ENCODE measurements at regions not wholly inside any gene's neighbourhood (a gene's known extent, or its start where the extent isn't known, plus 50 kb on each side); places are given as distances from the start of the nearest gene placed in this dataset.

DNA sequence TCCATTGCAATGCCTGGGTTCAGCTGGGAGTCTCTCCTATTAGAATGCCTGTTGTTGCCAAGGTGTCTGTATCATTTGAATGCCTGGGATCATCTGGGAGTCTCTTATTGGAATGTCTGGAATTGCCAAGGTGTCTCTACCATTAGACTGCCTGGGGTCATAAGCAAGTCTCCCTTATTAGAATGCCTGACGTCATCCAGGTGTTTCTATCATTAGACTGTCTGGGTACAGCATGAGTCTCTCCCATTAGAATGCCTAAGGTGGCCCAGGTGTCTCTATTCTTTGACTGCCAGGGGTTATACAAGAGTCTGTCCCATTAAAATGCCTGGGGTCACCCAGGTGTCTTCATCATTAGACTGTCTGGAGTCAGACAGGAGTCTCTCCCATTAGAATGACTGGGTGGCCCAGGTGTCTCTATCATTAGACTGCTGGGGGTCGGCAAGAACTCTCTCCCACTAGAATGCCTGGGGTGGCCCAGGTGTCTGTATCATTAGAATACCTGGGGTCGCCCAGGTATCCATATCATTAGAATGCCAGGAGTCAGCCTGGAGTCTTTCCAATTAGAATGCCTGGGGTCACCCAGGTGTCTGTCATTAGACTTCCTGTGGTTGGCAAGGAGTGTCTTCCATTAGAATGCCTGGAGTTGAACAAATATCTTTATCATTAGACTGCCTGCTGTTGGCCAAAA lies 2274.0 kb downstream of the TP53TG3F start:
- DNase-seq (ENCODE audit: low spot score) = no peak

GRCh38 chr16:35733971-35734702 lies 2274.7 kb downstream of the TP53TG3F start:
- DNase-seq (ENCODE audit: low spot score) = no peak

DNA sequence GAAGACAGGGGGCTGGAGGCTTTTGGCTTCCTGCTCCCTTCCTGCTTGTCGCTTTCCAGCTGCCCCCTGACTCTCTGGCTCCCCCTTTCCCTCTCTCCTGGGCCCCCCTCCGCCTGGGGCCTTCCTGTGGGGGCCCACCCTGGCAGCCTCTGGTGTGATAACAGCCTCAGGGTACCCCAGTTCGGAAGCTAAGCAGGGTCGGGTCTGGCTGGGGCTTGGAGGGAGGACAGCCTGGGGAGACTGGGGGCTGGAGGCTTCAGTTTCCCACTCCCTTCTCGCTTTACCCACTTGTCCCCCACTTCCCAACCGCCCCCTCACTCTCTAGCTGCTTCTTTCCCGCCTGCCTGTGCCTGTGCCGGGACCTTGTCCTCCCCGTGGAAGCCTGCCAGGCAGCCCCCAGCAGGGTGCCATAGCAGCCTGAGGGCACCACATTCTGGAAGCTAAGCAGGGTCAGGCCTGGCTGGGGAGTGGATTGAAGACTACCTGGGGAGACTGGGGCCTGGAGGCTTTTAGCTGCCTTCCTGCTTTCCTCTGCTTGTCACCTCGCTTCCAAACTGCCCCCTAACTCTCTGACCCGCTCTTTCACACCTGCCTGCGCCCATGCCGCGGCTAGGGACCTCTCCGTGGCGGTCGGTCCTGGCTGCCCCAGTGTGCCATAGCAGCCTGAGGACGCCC lies 2275.5 kb downstream of the TP53TG3F start:
- DNase-seq (ENCODE audit: low spot score) = no peak

GRCh38 chr16:35735403-35736251 lies 2276.2 kb downstream of the TP53TG3F start:
- DNase-seq (ENCODE audit: low spot score) = no peak

- no peak for DNase-seq (ENCODE audit: low spot score)
Measured at GRCh38 chr16:35736546-35736945, 2277.1 kb downstream of the TP53TG3F start.

GRCh38 chr16:35737076-35737475 lies 2277.7 kb downstream of the TP53TG3F start:
- no peak for DNase-seq (ENCODE audit: low spot score)

GRCh38 chr16:35741546-35741945 lies 2282.1 kb downstream of the TP53TG3F start:
- no peak for DNase-seq (ENCODE audit: low spot score)

GRCh38 chr16:35743101-35743692 lies 2283.8 kb downstream of the TP53TG3F start:
- DNase-seq (ENCODE audit: low spot score) = no peak

- DNase-seq (ENCODE audit: low spot score) = no peak
Measured at GRCh38 chr16:35744084-35744483, 2284.7 kb downstream of the TP53TG3F start.

GRCh38 chr16:35744726-35745125 lies 2285.3 kb downstream of the TP53TG3F start:
- DNase-seq (ENCODE audit: low spot score) = no peak

DNA sequence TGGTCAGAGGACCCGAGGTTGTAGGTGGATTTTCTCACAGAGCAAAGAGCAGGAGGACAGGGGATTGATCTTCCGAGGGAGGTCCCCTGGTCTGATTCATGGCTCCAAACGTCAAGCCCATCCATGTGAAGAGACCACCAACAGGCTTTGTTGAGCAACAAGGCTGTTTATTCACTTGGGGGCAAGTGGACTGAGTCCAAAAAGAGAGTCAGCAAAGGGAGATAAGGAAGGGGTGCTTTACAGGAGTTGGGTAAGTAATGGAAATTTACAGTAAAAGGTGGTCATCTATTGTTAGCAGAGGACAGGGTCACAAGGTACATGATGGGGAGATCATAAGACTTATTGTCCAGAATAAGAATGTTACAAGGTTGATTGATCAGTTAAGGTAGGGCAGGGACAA lies 2285.8 kb downstream of the TP53TG3F start:
- DNase-seq (ENCODE audit: low spot score) = no peak

- no peak for DNase-seq (ENCODE audit: low spot score)
Measured at GRCh38 chr16:35745821-35746248, 2286.4 kb downstream of the TP53TG3F start.

DNA sequence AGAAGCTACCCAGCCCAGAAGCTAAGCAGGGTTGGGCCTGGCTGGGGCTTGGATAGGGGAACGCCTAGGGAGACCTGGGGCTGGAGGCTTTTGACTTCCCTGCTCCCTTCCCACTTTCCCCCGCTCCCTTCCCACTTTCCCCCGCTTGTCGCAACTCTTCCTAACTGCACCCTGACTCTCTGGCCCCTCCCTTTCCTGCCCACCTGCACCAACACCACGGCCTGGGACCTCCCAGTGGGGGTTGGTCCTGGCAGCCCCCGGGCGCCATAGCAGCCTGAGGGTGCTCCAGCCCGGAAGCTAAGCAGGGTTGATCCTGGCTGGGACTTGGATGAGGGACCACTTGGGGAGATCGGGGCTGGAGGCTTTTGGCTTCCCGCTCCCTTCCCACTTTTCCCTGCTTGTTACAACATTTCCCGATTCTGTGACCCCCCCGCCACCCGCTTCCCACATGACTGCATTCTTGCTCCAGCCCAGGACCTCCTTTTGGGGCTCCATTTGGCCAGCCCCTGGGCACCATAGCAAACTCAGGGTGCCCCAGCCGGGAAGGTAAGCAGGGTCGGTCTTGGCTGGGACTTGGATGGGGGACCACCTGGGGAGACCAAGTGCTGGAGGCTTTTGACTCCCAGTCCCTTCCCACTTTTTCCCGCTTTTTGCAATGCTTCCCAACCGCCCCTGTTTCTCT lies 2287.0 kb downstream of the TP53TG3F start:
- no peak for DNase-seq (ENCODE audit: low spot score)

DNA sequence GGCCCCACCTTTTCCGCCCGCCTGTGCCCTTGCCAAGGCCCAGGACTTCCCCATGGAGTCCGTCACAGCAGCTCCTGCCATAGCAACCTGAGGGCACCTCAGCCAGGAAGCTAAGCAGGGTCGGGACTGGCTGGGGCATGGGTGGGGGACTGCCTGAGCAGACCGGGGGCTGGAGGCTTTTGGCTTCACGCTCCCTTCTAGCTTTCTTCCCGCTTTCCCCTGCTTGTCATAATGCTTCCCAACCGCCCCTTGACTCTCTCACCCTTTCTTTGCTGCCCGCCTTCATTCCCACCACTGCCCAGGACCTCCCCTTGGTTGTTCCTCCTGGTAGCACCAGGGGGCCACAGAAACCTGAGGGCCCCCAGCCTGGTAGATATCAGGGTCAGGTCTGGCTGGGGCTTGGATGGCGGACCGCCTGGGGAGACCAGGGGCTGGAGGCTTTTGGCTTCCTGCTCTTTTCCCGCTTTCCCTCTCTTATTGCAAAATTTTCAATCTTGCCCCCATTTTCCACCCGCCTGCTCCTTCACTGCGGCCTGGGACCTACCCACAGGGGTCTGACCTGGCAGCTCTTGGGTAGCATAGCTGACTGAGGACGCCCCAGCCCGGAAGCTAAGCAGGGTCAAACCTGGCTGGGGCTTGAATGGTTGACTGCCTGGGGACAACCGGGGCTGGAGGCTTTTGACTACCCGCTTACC lies 2287.7 kb downstream of the TP53TG3F start:
- DNase-seq (ENCODE audit: low spot score) = no peak

DNA sequence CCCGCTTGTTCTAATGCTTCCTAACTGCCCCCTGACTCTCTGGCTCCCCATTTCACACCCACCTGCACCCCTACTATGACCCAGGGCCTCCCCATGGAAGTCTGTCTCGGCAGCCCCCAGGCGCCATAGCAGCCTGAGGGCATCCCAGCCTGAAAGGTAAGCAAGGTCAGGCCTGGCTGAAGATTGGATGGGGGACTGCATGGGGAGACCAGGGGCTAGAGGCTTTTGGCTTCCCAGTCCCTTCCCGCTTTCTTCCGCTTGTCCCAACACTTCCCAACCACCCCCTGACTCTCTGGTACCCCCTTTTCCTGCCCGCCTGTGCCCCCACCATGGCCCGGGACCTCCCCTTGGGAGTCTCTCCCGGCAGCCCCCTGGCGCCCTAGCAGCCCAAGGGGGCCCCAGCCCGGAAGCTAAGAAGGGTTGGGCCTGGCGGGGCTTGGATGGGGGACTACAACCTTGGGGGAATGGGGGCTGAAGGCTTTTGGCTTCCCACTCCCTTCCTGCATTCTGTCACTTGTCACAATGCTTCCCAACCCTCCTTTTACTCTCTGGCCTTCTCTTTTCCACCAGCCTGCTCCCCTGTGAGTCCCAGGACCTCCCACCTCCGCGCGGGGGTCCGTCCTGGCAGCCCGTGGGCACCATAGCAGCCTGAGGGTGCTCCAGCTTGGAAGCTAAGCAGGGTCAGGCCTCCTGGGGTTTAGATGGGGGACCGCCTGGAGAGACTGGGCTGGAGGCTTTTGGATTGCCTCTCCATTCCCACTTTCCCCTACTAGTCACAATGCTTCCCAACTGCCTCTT lies 2288.4 kb downstream of the TP53TG3F start:
- DNase-seq (ENCODE audit: low spot score) = no peak

DNA sequence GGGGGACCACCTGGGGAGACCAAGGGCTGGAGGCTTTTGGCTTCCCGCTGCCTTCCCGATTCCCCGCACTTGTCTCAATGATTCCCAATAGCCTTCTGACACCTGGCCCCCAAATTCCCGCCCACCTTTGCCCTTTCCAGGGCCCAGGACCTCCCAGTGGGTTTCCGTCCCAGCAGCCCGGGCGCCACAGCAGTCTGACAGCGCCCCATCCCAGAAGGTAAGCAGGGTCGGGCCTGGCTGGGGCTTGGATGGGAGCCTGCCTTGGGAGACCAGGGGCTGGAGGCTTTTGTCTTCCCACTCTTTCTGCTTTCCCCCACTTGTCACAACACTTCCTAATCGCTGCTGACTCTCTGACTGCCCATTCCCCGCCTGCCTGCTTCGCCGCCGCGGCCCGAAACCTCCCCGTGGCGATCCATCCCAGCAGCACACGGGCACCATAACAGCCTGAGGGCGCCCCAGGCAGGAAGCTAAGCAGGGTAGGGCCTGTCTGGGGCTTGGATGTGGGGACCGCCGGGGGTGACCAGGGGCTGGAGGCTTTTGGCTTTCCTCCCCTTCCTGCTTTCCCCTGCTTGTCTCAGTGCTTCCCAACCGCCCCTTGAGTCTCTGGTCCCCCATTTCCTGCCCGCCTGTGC lies 2289.3 kb downstream of the TP53TG3F start:
- no peak for DNase-seq (ENCODE audit: low spot score)

DNA sequence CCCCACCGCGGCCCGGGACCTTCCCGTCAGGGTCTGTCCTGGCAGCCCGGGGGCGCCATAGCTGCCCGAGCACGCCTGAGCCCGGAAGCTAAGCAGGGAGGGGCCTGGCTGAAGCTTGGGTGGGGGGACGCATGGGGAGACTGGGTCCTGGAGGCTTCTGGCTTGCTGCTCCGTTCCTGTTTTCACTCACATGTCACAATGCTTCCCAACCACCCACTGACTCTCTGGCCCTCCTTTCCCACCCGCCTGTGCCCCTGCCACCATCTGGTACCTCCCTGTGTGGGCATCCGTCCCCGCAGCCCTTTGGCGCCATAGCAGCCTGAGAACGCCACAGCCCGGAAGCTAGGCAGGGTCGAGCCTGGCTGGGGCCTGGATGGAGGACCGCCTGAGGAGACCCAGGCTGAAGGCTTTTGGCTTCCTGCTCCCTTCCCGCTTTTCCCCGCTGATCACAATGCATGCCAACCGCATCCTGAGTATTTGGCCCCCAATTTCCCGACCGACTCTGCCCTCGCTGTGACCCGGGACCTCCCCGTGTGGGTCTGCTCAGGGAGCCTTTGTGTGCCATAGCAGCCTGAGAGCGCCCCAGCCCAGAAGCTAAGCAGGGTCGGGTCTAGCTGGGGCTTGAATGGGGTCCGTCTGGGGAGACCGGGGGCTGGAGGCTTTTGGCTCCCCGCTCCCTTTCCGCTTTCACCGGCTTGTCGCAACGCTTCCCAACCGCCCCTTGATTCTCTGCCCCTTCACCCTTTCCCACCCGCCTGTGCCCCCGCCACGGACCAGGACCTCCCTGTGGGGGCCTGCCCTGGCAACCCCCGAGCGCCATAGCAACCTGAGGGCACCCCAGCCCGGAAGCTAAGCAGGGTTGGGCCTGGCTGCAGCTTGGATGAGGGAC lies 2290.1 kb downstream of the TP53TG3F start:
- no peak for DNase-seq (ENCODE audit: low spot score)

DNA sequence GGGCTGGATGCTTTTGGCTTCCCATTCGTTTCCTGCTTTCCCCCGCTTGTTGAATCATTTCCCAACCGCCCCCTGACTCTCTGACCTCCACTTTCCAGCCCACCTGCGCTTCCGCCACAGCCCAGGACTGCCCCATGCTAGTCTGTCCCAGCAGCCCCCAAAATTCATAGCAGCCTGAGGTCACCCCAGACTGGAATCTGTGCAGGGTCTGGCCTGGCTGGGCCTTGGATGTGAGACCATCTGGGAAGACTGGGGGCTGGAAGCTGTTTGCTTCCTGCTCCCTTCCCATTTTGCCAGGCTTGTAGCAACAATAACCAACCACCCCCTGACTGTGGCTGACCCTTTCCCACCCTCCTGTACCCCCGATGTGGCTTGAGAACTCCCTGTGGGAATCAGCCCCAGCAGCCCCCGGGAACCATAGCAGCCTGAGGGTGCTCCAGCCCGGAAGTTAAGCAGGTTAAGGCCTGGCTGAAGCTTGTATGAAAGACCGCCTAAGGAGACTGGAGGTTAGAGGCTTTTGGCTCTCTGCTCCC lies 2290.8 kb downstream of the TP53TG3F start:
- no peak for DNase-seq (ENCODE audit: low spot score)
